ENCODE measurements at regions not wholly inside any gene's neighbourhood (a gene's known extent, or its start where the extent isn't known, plus 50 kb on each side); places are given as distances from the start of the nearest gene placed in this dataset.

DNA sequence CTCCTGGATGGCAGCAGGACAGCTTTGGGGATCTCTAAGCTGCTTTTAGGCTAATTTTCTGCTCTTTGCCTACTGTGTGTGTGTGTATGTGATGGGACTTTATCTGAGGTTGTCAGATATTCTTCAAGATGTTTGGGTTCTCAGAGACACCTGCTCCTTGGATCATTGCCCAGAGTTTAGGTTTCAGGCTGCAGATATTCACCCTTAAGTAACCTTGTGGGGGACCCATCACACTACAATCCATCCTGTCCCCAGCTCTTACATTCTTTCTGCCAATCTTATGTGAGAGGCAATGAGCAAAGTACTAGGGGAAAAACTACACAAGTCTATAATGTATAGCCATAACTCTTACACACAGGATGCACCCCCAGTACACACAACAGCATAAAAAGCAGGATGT is 263.0 kb upstream of the ZWINT start:
- TF ChIP-seq, protein P1, sequence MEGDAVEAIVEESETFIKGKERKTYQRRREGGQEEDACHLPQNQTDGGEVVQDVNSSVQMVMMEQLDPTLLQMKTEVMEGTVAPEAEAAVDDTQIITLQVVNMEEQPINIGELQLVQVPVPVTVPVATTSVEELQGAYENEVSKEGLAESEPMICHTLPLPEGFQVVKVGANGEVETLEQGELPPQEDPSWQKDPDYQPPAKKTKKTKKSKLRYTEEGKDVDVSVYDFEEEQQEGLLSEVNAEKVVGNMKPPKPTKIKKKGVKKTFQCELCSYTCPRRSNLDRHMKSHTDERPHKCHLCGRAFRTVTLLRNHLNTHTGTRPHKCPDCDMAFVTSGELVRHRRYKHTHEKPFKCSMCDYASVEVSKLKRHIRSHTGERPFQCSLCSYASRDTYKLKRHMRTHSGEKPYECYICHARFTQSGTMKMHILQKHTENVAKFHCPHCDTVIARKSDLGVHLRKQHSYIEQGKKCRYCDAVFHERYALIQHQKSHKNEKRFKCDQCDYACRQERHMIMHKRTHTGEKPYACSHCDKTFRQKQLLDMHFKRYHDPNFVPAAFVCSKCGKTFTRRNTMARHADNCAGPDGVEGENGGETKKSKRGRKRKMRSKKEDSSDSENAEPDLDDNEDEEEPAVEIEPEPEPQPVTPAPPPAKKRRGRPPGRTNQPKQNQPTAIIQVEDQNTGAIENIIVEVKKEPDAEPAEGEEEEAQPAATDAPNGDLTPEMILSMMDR (conservative IDR thresholded peaks at IDR 0.05; ENCODE audit: low read depth, low read length) = no peak
- no peak for DNase-seq (ENCODE audit: low read depth)
- no peak overlapping the region for H3K4me3 ChIP-seq (ENCODE audit: low read length)

DNA sequence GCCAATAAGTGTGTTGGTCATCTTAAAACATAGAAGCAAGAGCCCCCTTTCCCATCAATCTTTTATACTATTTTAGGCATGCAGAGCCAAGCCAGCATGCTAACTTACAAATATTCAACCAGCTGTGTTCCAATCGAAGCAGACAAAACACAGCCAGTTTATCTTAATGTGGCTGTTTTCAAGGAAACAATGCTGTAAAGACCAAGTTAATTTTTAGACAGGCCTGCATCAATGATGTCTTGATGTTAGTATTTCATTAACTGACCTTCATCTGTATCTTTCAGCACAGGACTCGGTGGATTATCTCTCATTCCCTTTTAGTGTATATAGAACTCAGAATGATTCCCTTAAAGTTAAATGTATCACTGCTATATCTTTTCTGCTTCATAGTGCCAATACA is 262.0 kb upstream of the ZWINT start:
- TF ChIP-seq, protein P1 (conservative IDR thresholded peaks at IDR 0.05; ENCODE audit: low read depth, low read length) = no peak
- DNase-seq (ENCODE audit: low read depth) = no peak
- H3K4me3 ChIP-seq (ENCODE audit: low read length) = no peak overlapping the region

DNA sequence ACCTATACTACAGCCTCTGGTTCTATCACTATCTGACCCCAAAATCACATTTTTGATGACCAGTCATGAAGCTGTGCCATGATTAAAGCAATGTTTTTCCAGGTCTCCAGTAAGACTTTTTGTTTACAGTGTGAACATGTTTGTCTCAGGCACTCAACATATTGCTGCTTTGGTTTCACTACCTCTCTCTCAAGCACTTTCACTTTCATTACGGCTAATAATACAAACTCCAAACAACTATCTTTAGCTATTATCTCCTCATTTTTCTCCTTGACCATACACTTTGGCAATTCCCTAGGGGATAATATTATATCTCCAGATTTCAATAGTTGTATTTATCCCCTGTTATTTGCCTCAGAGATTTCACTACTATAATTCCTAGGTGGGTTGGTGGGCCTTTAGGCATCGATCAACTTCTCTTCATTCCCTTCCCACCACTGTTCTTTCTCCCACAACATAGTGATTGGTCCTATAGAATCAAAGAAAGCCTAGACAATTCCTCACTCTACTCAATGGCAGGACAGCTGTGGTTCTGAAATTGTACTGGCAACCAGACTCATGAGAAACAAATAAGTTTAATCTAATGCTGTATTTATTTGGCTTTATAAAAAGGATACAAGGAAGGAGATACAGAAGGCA is 261.4 kb upstream of the ZWINT start:
- TF ChIP-seq, protein P1 (conservative IDR thresholded peaks at IDR 0.05; ENCODE audit: low read depth, low read length) = no peak
- H3K4me3 ChIP-seq (ENCODE audit: low read length) = no peak overlapping the region

DNA sequence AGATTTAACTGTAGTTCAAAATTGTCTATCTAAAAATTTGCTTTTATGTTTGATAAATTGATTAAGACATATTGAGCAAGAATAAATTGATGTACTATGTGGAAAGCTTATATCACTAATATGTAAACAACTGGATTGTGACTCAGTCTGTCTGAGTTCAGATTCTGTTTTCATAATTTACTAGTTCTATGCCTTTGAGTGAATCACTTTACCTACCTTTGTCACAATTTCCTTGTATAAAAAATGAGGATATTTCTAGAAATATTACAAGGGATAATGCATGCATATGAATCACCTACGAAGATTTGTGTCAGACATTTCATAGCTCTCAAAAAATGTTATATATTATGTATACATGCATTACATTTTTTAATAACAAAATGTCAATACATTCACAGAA is 245.1 kb upstream of the ZWINT start:
- TF ChIP-seq, protein P1 (conservative IDR thresholded peaks at IDR 0.05; ENCODE audit: low read depth, low read length) = no peak
- no peak for DNase-seq (ENCODE audit: low read depth)
- no peak overlapping the region for H3K4me3 ChIP-seq (ENCODE audit: low read length)

More for the DNA sequence above, 261.4 kb upstream of the ZWINT start:
- no peak for DNase-seq (ENCODE audit: low read depth)

DNA sequence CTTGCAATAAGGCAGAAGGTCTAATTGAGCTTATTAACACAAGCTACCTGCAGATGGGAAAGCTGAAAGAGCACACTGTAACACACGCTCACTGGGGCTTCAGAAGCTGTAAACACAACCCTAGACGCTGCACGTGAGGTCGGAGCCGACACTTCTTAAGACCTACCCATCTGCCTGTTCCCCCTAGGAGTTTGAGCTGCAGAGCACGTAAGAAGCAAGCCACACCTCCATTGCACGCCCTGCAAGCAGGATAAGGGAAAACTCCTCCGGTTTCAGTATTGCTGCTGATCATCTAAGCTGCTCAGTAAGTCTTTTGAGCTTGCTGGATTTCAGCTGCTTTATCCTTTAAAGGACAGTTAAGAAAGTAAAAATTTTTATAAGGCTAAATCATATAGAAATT is 244.0 kb upstream of the ZWINT start:
- peak overlapping the region; percentile 5 for H3K4me3 ChIP-seq (ENCODE audit: low read length)
- DNase-seq (ENCODE audit: low read depth) = peak; percentile 1
- TF ChIP-seq, protein P1 (conservative IDR thresholded peaks at IDR 0.05; ENCODE audit: low read depth, low read length) = no peak

DNA sequence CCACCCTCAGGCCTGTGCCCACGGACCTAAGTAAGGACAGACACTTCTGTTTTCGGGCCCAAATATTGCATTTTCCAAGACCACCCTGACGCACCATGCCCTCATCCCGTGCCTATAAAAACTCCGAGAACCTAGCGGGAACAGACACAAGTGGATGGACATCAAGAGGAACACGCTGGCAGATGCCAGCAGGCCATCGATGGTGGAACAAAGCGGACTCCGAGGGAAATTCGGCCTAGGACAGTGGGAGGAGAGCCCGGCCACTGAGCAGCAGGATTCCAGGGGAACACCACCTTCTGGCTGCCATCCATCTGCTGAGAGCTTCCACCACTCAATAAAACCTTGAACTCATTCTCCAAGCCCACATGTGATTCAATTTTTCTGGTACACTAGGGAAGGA is 243.6 kb upstream of the ZWINT start:
- no peak for DNase-seq (ENCODE audit: low read depth)
- H3K4me3 ChIP-seq (ENCODE audit: low read length) = no peak overlapping the region
- TF ChIP-seq, protein P1 (conservative IDR thresholded peaks at IDR 0.05; ENCODE audit: low read depth, low read length) = no peak

DNA sequence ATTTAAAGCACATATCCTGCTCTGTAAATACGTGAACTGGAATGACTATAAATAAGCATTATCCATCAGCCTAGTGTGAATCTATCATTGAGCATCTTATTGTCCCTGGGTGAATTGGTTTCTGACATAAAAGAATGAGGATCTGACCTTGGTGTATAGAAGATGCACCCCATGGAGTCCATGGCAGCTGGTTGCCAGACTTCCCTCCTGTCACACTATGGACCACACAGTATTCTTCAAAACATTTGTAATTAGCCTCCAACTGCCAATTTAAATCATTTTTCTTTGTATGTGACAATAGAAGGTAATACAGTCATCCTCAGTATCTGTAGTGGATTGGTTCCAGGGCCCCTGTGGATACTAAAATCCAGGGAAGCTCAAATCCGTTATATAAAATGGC is 238.1 kb upstream of the ZWINT start:
- H3K4me3 ChIP-seq (ENCODE audit: low read length) = no peak overlapping the region
- DNase-seq (ENCODE audit: low read depth) = no peak
- TF ChIP-seq, protein P1 (conservative IDR thresholded peaks at IDR 0.05; ENCODE audit: low read depth, low read length) = no peak
